Lower leg skin (tissue), 3 donors: ENCODE measurements at regions not wholly inside any gene's neighbourhood (a gene's known extent, or its start where the extent isn't known, plus 50 kb on each side); places are given as distances from the start of the nearest gene placed in this dataset.

ENCODE experiments used
- CTCF ChIP-seq, 3 donors: fragments of 450-650 bp; IDR thresholded peaks; one replicate each; pipeline ENCODE4 v1.5.1; 2016; ENCODE audit warnings: antibody characterized with exemption in 3 of 3, mild to moderate bottlenecking in 3 of 3, moderate library complexity in 2 of 3
- POLR2A ChIP-seq, 2 donors: fragments of 450-650 bp; IDR thresholded peaks; one replicate each; pipeline ENCODE4 v1.6.1; 2016 to 2017; ENCODE audit warnings: antibody characterized with exemption in 2 of 2, mild to moderate bottlenecking in 1 of 2, moderate library complexity in 1 of 2

- TF ChIP-seq CTCF (IDR thresholded peaks at IDR 0.05) (no peak), POLR2A (IDR thresholded peaks at IDR 0.05) (no peak)
These were observed 125.6 kb downstream of the GLRX3 start for GRCh38 chr10:130261766-130262165.
